Endothelial cell of umbilical vein (primary cell): ENCODE measurements at regions not wholly inside any gene's neighbourhood (a gene's known extent, or its start where the extent isn't known, plus 50 kb on each side); places are given as distances from the start of the nearest gene placed in this dataset.

Experiments used
- BruUV-seq: library from RNA; stranded (reverse); fragments of 400-500 nt; replicated peaks from 2 replicates; lab custom pipeline; 2021; lab: Mats Ljungman, UMichigan
- CTCF ChIA-PET: fragments of 300-600, 350-600 bp; sonication (Branson Sonifier 250); formaldehyde crosslinking; loops from one replicate; lab custom pipeline; 2021; ENCODE audit warnings: antibody characterized with exemption, inconsistent platforms; lab: Charles Lee
- POLR2A ChIA-PET: fragments of 300-600, 350-600 bp; sonication (Branson Sonifier 250); formaldehyde crosslinking; loops from one replicate; lab custom pipeline; 2021; ENCODE audit warnings: antibody characterized with exemption, inconsistent platforms; lab: Charles Lee
- DNase-seq: peaks from one replicate; pipeline ENCODE4 v3.0.0-alpha.2; 2011; ENCODE audit warnings: low read depth, low spot score
- FAIRE-seq: peaks from 2 replicates; lab custom pipeline; 2011; peaks lifted over from hg19 to GRCh38; lab: Jason Lieb, UNC
- H2AFZ ChIP-seq: 2 replicates; pipeline ENCODE4 v1.6.0; 2012; ENCODE audit warnings: low read depth, low read length, control low read depth, inconsistent platforms
- H3K27ac ChIP-seq: 2 replicates; pipeline ENCODE4 v1.5.1; 2011; ENCODE audit warnings: low read depth, mild to moderate bottlenecking, control low read depth, low read length, moderate library complexity; ENCODE audit not compliant: insufficient read depth
- H3K27me3 ChIP-seq, 2 experiments: 2 replicates each; pipeline versions ENCODE4 v1.6.0 to v1.6.1; 2011; ENCODE audit warnings: low read length in 2 of 2, mixed read lengths in 1 of 2; ENCODE audit not compliant: control insufficient read depth in 2 of 2, insufficient read depth in 2 of 2
- H3K36me3 ChIP-seq, 2 experiments: 2 replicates in 1 of 2; 3 replicates in 1 of 2; pipeline ENCODE4 v1.5.1; 2011; ENCODE audit warnings: low read length in 2 of 2, mild to moderate bottlenecking in 1 of 2, moderate library complexity in 1 of 2; ENCODE audit not compliant: control insufficient read depth in 2 of 2, insufficient read depth in 2 of 2; ENCODE audit errors: extremely low read depth in 1 of 2
- H3K4me1 ChIP-seq: 3 replicates; pipeline ENCODE4 v1.5.1; 2011; ENCODE audit warnings: mild to moderate bottlenecking, low read length; ENCODE audit not compliant: control insufficient read depth, insufficient read depth; ENCODE audit errors: extremely low read depth
- H3K4me2 ChIP-seq: 2 replicates; pipeline ENCODE4 v1.6.1; 2011; ENCODE audit warnings: low read length, control low read depth, mixed read lengths; ENCODE audit not compliant: insufficient read depth
- H3K4me3 ChIP-seq, 3 experiments: fragments of 200-600 bp in 1 of 3; sonication (generic), shearing (Covaris generic) in 1 of 3; replicated peaks in 1 of 3; 2 replicates each; pipeline ENCODE4 v1.5.1; 2011 to 2016; ENCODE audit warnings: control low read depth in 3 of 3, low read length in 3 of 3, mild to moderate bottlenecking in 2 of 3, inconsistent platforms in 1 of 3, low read depth in 1 of 3, moderate library complexity in 1 of 3; ENCODE audit not compliant: insufficient read depth in 1 of 3
- H3K79me2 ChIP-seq: 2 replicates; pipeline ENCODE4 v1.6.0; 2012; ENCODE audit warnings: low read length, inconsistent platforms; ENCODE audit not compliant: control insufficient read depth, insufficient read depth
- H3K9ac ChIP-seq: replicated peaks from 2 replicates; pipeline ENCODE3; 2011; ENCODE audit warnings: low read length, control low read depth; ENCODE audit not compliant: insufficient read depth; ENCODE audit errors: extremely low read depth
- H3K9me1 ChIP-seq: replicated peaks from 3 replicates; pipeline ENCODE4 v1.6.0; 2011; ENCODE audit warnings: mild to moderate bottlenecking, low read length; ENCODE audit not compliant: control insufficient read depth, insufficient read depth; ENCODE audit errors: extremely low read depth
- H3K9me3 ChIP-seq: replicated peaks from 2 replicates; pipeline ENCODE4 v1.5.1; 2012; ENCODE audit warnings: low read length, inconsistent platforms; ENCODE audit not compliant: control insufficient read depth, insufficient read depth
- H4K20me1 ChIP-seq: replicated peaks from 2 replicates; pipeline ENCODE3; 2011; ENCODE audit warnings: mild to moderate bottlenecking, low read length; ENCODE audit not compliant: control insufficient read depth, insufficient read depth; ENCODE audit errors: extremely low read depth
- EZH2 ChIP-seq: IDR thresholded peaks from 2 replicates; pipeline ENCODE4 v1.6.1; 2012; ENCODE audit warnings: borderline replicate concordance, low read depth, mild to moderate bottlenecking, moderate library complexity, low read length, inconsistent platforms; ENCODE audit not compliant: severe bottlenecking
- FOS ChIP-seq: IDR thresholded peaks from 2 replicates; pipeline ENCODE4 v1.6.1; 2011; ENCODE audit warnings: mild to moderate bottlenecking, low read length, moderate library complexity, borderline replicate concordance; ENCODE audit not compliant: insufficient read depth
- GATA2 ChIP-seq: IDR thresholded peaks from 2 replicates; pipeline ENCODE4 v1.7.0; 2011; ENCODE audit warnings: low read depth, mild to moderate bottlenecking, moderate library complexity, mixed read lengths, low read length; ENCODE audit not compliant: insufficient read length, insufficient read depth
- JUN ChIP-seq: IDR thresholded peaks from 2 replicates; pipeline ENCODE4 v1.6.1; 2011; ENCODE audit warnings: borderline replicate concordance, low read depth; ENCODE audit not compliant: insufficient read length, insufficient read depth
- MAX ChIP-seq: IDR thresholded peaks from 2 replicates; pipeline ENCODE4 v1.6.1; 2011; ENCODE audit not compliant: insufficient read depth, insufficient read length
- MYC ChIP-seq: IDR thresholded peaks from one replicate; pipeline ENCODE4 v1.6.1; 2011; ENCODE audit warnings: mild to moderate bottlenecking, low read depth, low read length
- POLR2A ChIP-seq: IDR thresholded peaks from 2 replicates; pipeline ENCODE4 v1.6.1; 2012; ENCODE audit warnings: low read depth, mild to moderate bottlenecking, control low read depth, low read length
- POLR2AphosphoS5 ChIP-seq: IDR thresholded peaks from 2 replicates; pipeline ENCODE4 v1.6.1; 2012; ENCODE audit warnings: low read depth, mild to moderate bottlenecking, control low read depth, low read length, moderate library complexity; ENCODE audit not compliant: insufficient read depth
- dilution Hi-C: fragments of 300-500 bp; cut with MboI; formaldehyde crosslinking; loops from one replicate; pipeline ENCODE4 v1.15.0; 2019; ENCODE audit warnings: low sequenced_read_pairs; ENCODE audit not compliant: extremely low pct_ligation_motif_present
- intact Hi-C: fragments of 100-400 bp; cut with micrococcal nuclease; formaldehyde crosslinking; loops from one replicate; pipeline ENCODE4 v1.10.0; 2022
- TF ChIP-seq, protein P1 (sequence below), 2 donors: IDR thresholded peaks; 1 replicate in 1 of 2; 2 replicates in 1 of 2; pipeline ENCODE4 v1.5.1; 2011; ENCODE audit warnings: low read length in 2 of 2, mild to moderate bottlenecking in 2 of 2, moderate library complexity in 2 of 2, control low read depth in 1 of 2, inconsistent platforms in 1 of 2, low read depth in 1 of 2; ENCODE audit not compliant: insufficient read depth in 1 of 2; ENCODE audit errors: extremely low read depth in 1 of 2

GRCh38 chr12:23245186-23245585 lies 620.2 kb downstream of the ETNK1 start:
- DNase-seq (no peak), FAIRE-seq (no peak)
- Histone ChIP-seq H3K9ac (no peak overlapping the region), H3K79me2 (no peaks in the 10 kb centered on the region), H3K4me1 (peaks cover 12% of the 10 kb centered on the region), H3K9me3 (no peaks in the 10 kb centered on the region), H3K4me2 (no peak overlapping the region), H2AFZ (no peak overlapping the region), H4K20me1 (no peaks in the 10 kb centered on the region), H3K9me1 (no peaks in the 10 kb centered on the region), H3K27me3 (no peaks in the 10 kb centered on the region), H3K36me3 (no peaks in the 10 kb centered on the region), H3K27ac (peak overlapping the region; percentile 36), H3K4me3 (no peak overlapping the region)
- dilution Hi-C loops (no loop called here), intact Hi-C loops (no loop called here)
- POLR2A ChIA-PET = no interaction called here
- TF ChIP-seq JUN (no peak), POLR2AphosphoS5 (no peak), GATA2 (no peak)
- TF ChIP-seq, protein P1, sequence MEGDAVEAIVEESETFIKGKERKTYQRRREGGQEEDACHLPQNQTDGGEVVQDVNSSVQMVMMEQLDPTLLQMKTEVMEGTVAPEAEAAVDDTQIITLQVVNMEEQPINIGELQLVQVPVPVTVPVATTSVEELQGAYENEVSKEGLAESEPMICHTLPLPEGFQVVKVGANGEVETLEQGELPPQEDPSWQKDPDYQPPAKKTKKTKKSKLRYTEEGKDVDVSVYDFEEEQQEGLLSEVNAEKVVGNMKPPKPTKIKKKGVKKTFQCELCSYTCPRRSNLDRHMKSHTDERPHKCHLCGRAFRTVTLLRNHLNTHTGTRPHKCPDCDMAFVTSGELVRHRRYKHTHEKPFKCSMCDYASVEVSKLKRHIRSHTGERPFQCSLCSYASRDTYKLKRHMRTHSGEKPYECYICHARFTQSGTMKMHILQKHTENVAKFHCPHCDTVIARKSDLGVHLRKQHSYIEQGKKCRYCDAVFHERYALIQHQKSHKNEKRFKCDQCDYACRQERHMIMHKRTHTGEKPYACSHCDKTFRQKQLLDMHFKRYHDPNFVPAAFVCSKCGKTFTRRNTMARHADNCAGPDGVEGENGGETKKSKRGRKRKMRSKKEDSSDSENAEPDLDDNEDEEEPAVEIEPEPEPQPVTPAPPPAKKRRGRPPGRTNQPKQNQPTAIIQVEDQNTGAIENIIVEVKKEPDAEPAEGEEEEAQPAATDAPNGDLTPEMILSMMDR (IDR thresholded peaks at IDR 0.05; ENCODE audit: extremely low read depth in 1 of 2, insufficient read depth in 1 of 2, low read depth in 1 of 2, low read length in 2 of 2) = no peak
- no TSS peak for BruUV-seq
- CTCF ChIA-PET = no interaction called here

- CTCF ChIA-PET = no interaction called here
- H4K20me1 ChIP-seq = no peaks in the 10 kb centered on the region
- H3K9me1 ChIP-seq = no peaks in the 10 kb centered on the region
- H3K4me1 ChIP-seq = peaks cover 11% of the 10 kb centered on the region
- TF ChIP-seq EZH2 (no peak), JUN (no peak), MYC (no peak), POLR2AphosphoS5 (peak; percentile 65), POLR2A (no peak), MAX (no peak), FOS (peak; percentile 86), GATA2 (peak; percentile 60)
- TF ChIP-seq, protein P1 (IDR thresholded peaks at IDR 0.05; ENCODE audit: extremely low read depth in 1 of 2, insufficient read depth in 1 of 2, low read depth in 1 of 2, low read length in 2 of 2) = no peak
- DNase-seq (peak; percentile 74), FAIRE-seq (peak; percentile 12)
- peak overlapping the region; percentile 48 for H3K27ac ChIP-seq
- POLR2A ChIA-PET = no interaction called here
- H3K36me3 ChIP-seq = no peaks in the 10 kb centered on the region
- H3K9me3 ChIP-seq = no peaks in the 10 kb centered on the region
- H3K4me2 ChIP-seq = peak overlapping the region; percentile 36
- dilution Hi-C loops (no loop called here), intact Hi-C loops (loop anchor here (2.0 kb wide), 1 partner anchor 42 kb away; no protein-coding TSS in a partner anchor)
- no peak overlapping the region for H3K9ac ChIP-seq
- BruUV-seq = no TSS peak
- H2AFZ ChIP-seq = peak overlapping the region; percentile 75
- no peaks in the 10 kb centered on the region for H3K27me3 ChIP-seq
- H3K4me3 ChIP-seq = no peak overlapping the region
- no peaks in the 10 kb centered on the region for H3K79me2 ChIP-seq
Observed at GRCh38 chr12:23253191-23253590, 628.2 kb downstream of the ETNK1 start.
